OCI-LY3 (cell line): ENCODE measurements at regions not wholly inside any gene's neighbourhood (a gene's known extent, or its start where the extent isn't known, plus 50 kb on each side); places are given as distances from the start of the nearest gene placed in this dataset.

Experiments
- EZH2phosphoT487 ChIP-seq: fragments of 200-600 bp; shearing (Covaris generic); IDR thresholded peaks from 2 replicates; pipeline ENCODE4 v1.6.1; 2018; ENCODE audit warnings: antibody characterized with exemption, mixed run types, low read depth
- TF ChIP-seq, protein P1 (sequence below): fragments of 200-600, 300-600 bp; sonication (generic); IDR thresholded peaks from 2 replicates; pipeline ENCODE4 v1.5.1; 2014; ENCODE audit warnings: antibody characterized with exemption, low read length, low read depth

DNA sequence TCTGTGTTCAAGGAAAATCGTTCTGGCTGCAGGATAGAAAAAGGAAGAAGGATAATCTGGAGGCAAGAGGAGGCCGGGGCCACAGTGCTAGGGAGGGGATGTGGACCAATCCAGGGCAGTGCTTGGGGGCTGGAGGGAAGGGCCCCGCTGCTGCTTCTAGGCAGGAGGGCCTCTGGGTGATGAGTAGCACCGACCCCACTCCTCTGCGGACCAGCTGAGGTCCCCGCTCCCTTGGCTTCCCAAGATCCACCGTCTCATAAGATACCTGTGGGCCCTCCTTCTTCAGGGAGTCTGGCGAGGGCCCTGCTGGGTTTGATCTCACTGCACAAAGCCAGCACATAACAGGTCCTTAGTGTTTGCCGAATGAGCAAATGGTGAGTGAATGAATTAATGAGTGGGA is 93.5 kb upstream of the MVB12B start:
- TF ChIP-seq, protein P1, sequence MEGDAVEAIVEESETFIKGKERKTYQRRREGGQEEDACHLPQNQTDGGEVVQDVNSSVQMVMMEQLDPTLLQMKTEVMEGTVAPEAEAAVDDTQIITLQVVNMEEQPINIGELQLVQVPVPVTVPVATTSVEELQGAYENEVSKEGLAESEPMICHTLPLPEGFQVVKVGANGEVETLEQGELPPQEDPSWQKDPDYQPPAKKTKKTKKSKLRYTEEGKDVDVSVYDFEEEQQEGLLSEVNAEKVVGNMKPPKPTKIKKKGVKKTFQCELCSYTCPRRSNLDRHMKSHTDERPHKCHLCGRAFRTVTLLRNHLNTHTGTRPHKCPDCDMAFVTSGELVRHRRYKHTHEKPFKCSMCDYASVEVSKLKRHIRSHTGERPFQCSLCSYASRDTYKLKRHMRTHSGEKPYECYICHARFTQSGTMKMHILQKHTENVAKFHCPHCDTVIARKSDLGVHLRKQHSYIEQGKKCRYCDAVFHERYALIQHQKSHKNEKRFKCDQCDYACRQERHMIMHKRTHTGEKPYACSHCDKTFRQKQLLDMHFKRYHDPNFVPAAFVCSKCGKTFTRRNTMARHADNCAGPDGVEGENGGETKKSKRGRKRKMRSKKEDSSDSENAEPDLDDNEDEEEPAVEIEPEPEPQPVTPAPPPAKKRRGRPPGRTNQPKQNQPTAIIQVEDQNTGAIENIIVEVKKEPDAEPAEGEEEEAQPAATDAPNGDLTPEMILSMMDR = no peak
- no peak for TF ChIP-seq EZH2phosphoT487
